ENCODE measurements at regions not wholly inside any gene's neighbourhood (a gene's known extent, or its start where the extent isn't known, plus 50 kb on each side); places are given as distances from the start of the nearest gene placed in this dataset.

DNA sequence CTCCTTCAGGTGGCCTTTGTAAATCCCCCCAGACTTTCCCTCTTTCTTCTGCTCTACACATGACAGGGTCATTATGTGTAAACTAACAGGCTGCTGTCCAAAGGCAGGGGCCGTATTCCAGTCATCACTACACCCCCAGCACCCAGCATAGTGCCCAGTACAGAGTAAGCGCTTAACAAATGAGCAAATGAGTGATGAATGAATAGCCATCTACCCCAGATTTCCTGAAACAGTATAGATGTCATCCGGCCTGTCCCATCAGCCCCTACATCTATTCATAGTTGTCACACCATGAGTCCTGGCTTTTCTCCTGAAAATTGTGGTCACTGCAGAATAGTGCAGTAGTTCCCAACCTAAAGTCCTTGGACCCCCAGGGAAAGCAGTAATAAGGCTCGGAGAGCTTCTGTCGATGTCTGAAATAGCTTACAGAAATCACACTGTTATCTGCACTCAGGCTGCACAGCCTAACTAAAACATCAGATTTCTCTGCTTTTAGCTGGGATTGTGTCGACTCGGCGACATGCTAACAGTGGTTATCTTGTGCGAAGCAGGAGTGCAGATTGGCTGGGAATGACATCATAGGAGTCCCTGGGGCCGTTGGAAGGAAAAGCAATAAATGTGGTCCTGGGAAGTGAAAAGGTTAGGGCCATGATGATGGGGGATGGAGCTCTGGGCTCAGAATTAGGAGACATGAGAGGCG lies 143.8 kb upstream of the NECTIN1 start:
- H3K4me2 ChIP-seq (ENCODE audit: low read length): no peak overlapping the region

GRCh38 chr11:119865661-119866156 lies 136.7 kb upstream of the NECTIN1 start:
- Histone ChIP-seq H3K27me3 (ENCODE audit: control insufficient read depth, low read length) (peaks cover 4% of the 10 kb centered on the region; the same call in 1 of the 2 replicates), H3F3A (ENCODE audit: control insufficient read depth, insufficient read depth) (no peaks in the 10 kb centered on the region), H3K4me2 (ENCODE audit: low read length) (no peak overlapping the region), H3K36me3 (ENCODE audit: control insufficient read depth, low read length) (no peaks in the 10 kb centered on the region), H3K9me2 (replicated peaks; ENCODE audit: control insufficient read depth, low read length) (no peaks in the 10 kb centered on the region), H3K4me1 (ENCODE audit: control insufficient read depth, low read length) (no peaks in the 10 kb centered on the region), H3K9me3 (ENCODE audit: control insufficient read depth, insufficient read depth, low read length) (no peaks in the 10 kb centered on the region), H3K27ac (ENCODE audit: low read depth, low read length) (no peak overlapping the region), H3K79me2 (ENCODE audit: control insufficient read depth, low read length) (no peaks in the 10 kb centered on the region), H3K4me3 (ENCODE audit: low read length) (no peak overlapping the region), H4K20me1 (ENCODE audit: control insufficient read depth, insufficient read depth, low read depth, low read length) (no peaks in the 10 kb centered on the region)
- TF ChIP-seq, protein P1, sequence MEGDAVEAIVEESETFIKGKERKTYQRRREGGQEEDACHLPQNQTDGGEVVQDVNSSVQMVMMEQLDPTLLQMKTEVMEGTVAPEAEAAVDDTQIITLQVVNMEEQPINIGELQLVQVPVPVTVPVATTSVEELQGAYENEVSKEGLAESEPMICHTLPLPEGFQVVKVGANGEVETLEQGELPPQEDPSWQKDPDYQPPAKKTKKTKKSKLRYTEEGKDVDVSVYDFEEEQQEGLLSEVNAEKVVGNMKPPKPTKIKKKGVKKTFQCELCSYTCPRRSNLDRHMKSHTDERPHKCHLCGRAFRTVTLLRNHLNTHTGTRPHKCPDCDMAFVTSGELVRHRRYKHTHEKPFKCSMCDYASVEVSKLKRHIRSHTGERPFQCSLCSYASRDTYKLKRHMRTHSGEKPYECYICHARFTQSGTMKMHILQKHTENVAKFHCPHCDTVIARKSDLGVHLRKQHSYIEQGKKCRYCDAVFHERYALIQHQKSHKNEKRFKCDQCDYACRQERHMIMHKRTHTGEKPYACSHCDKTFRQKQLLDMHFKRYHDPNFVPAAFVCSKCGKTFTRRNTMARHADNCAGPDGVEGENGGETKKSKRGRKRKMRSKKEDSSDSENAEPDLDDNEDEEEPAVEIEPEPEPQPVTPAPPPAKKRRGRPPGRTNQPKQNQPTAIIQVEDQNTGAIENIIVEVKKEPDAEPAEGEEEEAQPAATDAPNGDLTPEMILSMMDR (IDR thresholded peaks at IDR 0.05; ENCODE audit: low read depth, low read length, poor library complexity, severe bottlenecking): no peak
- TF ChIP-seq EZH2phosphoT487 (IDR thresholded peaks at IDR 0.05; ENCODE audit: borderline replicate concordance, low read length): no peak

More for the DNA sequence above, 143.8 kb upstream of the NECTIN1 start:
- no peaks in the 10 kb centered on the region for H4K20me1 ChIP-seq (ENCODE audit: control insufficient read depth, insufficient read depth, low read depth, low read length)
- no peaks in the 10 kb centered on the region for H3K9me3 ChIP-seq (ENCODE audit: control insufficient read depth, insufficient read depth, low read length)
- H3F3A ChIP-seq (ENCODE audit: control insufficient read depth, insufficient read depth): no peaks in the 10 kb centered on the region
- no peaks in the 10 kb centered on the region for H3K79me2 ChIP-seq (ENCODE audit: control insufficient read depth, low read length)
- no peak overlapping the region for H3K4me3 ChIP-seq (ENCODE audit: low read length)
- no peaks in the 10 kb centered on the region for H3K36me3 ChIP-seq (ENCODE audit: control insufficient read depth, low read length)
- H3K27me3 ChIP-seq (ENCODE audit: control insufficient read depth, low read length): peaks cover 4% of the 10 kb centered on the region
- H3K4me1 ChIP-seq (ENCODE audit: control insufficient read depth, low read length): no peaks in the 10 kb centered on the region
- H3K9me2 ChIP-seq (replicated peaks; ENCODE audit: control insufficient read depth, low read length): no peaks in the 10 kb centered on the region
- TF ChIP-seq EZH2phosphoT487 (IDR thresholded peaks at IDR 0.05; ENCODE audit: borderline replicate concordance, low read length): no peak
- TF ChIP-seq, protein P1 (IDR thresholded peaks at IDR 0.05; ENCODE audit: low read depth, low read length, poor library complexity, severe bottlenecking): no peak
- H3K27ac ChIP-seq (ENCODE audit: low read depth, low read length): no peak overlapping the region

DNA sequence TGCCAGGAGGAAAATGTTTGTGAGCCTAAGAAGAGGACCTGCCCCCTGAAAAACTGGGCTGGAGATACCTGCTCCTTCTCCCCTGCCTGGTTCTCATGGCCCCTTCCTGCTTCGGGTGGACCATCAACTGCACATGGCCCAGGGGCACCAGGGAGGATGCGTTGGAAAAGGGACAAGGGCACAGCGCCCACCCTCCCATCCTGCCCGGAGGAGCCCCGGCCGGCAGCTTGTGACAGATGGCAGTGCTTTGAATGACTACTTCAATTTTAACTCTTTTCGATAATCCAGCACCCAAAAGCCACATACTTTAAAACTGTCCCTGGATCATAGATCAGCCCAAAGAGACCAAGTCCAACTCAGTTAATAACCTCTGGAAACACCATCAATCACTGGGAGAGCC lies 135.8 kb upstream of the NECTIN1 start:
- Histone ChIP-seq H3K36me3 (ENCODE audit: control insufficient read depth, low read length) (no peaks in the 10 kb centered on the region), H3K9me2 (replicated peaks; ENCODE audit: control insufficient read depth, low read length) (no peaks in the 10 kb centered on the region), H3K9me3 (ENCODE audit: control insufficient read depth, insufficient read depth, low read length) (no peaks in the 10 kb centered on the region), H3K4me2 (ENCODE audit: low read length) (no peak overlapping the region), H3K4me1 (ENCODE audit: control insufficient read depth, low read length) (no peaks in the 10 kb centered on the region), H3K27ac (ENCODE audit: low read depth, low read length) (no peak overlapping the region), H3F3A (ENCODE audit: control insufficient read depth, insufficient read depth) (no peaks in the 10 kb centered on the region), H4K20me1 (ENCODE audit: control insufficient read depth, insufficient read depth, low read depth, low read length) (no peaks in the 10 kb centered on the region), H3K4me3 (ENCODE audit: low read length) (no peak overlapping the region), H3K79me2 (ENCODE audit: control insufficient read depth, low read length) (no peaks in the 10 kb centered on the region), H3K27me3 (ENCODE audit: control insufficient read depth, low read length) (0 out of 2 replicates have a peak, but pooled peaks cover 3% of the 10 kb centered on the region)
- no peak for TF ChIP-seq EZH2phosphoT487 (IDR thresholded peaks at IDR 0.05; ENCODE audit: borderline replicate concordance, low read length)
- TF ChIP-seq, protein P1 (IDR thresholded peaks at IDR 0.05; ENCODE audit: low read depth, low read length, poor library complexity, severe bottlenecking): no peak
